SHP77 treated with DMSO at 0.1 percent for 48 hours (cell line): ENCODE measurements at regions not wholly inside any gene's neighbourhood (a gene's known extent, or its start where the extent isn't known, plus 50 kb on each side); places are given as distances from the start of the nearest gene placed in this dataset.

Source experiments
- DNase-seq: peaks from one replicate; lab custom pipeline; 2025; lab: John Stamatoyannopoulos, UW

DNA sequence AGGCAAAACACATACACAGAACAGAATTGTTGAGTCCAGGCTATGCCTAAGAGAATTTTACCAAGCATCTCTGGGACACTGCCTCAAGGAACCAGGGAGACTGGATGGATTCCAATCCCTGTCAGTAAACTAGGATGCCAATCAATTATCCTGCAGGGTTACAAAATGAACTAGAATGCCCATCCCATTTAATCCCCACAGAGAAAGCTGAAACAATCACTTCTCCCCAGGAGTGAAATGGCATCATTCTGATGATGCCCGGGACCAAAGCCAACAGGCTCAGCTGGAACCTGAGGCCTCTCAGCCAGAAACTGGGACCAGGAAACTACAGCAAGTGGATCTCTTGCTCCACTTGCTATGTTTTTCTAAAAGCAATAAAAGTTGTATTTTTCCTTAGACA lies 130.0 kb upstream of the TJP1 start:
- DNase-seq = no peak

DNA sequence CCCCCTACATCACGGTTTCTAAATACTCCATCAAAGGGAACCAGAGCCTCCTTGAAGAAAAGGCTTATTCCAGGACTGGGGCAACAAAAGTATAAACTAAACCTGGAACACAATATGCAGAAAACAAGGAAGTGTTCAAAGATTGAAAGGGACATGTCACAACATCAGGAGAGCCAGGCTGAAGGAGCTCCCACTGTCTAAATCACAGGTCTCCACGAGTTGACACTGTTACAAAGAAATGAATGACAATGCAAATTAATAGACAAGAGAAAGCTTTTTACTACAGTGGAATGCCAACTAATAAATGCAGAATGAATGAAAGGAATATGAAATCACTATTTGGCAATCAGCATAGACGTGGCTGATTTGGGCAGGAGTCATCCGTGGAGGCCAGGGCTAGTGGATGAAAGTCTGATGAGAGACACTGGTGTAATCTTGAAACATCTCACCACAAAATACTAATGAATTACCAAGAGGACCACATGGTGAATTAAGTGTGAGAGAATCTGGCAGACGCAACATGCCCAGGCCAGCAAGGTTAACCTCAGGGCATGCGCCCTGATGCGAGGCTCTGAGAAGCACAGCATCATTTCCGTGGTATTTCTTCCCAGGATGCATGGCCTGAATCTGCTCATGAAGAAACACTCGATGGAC lies 123.8 kb upstream of the TJP1 start:
- no peak for DNase-seq

DNA sequence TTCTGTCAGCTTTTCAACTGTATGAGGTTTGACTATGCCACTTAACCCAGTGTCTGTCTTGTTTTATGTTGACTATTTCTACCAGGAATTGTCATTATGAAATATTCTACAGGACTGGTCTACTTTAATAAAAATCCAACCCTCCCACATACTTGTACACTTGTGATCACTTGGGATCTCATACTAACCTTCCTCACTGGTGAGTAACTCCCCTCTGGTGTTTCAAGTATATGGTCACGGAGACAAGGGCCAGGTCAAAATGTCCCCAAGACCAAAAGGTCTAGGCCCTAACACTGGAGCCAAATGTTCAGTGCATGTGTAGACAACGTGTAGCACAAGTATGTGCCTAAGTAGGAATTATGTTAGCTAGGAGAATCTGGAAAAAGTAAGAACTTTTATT lies 122.7 kb upstream of the TJP1 start:
- DNase-seq = no peak

DNA sequence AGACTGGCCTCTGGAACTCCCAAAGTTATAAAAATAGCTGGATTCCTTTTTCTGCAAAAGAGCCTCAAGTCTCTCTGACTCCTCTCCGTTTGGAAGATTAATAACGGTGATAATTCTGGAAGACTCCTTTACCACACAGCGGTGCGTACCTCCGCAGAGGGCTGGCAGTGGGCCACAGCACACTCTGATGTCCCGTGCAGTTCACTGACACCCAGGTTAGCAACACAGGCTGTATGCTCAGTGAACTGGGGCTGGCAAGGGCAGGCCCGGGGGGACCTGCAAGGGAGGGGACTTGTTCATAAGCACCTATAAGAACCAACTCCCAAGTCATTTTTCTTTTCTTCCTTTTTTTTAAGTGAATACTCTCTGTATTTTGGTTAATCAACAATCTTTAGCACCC lies 120.3 kb upstream of the TJP1 start:
- DNase-seq = no peak

DNA sequence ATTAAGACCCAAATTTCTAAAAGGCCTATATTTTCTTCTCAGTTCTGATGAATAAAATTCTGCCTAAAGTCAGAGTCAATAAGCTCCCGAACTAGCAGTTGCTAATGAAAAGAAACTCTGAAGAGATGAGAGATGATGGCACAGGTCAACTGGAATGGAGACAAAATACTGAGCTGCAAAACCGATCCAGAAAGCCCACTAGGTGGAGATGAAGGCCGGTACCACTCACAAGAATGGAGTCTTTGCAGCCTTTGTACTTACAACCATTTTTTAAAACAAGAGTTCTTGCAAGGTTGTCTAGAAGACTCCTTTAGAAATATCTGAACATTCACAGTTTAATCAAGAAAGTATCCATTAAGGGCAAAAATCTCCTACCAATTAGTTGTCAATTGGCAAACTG lies 119.9 kb upstream of the TJP1 start:
- DNase-seq = no peak

DNA sequence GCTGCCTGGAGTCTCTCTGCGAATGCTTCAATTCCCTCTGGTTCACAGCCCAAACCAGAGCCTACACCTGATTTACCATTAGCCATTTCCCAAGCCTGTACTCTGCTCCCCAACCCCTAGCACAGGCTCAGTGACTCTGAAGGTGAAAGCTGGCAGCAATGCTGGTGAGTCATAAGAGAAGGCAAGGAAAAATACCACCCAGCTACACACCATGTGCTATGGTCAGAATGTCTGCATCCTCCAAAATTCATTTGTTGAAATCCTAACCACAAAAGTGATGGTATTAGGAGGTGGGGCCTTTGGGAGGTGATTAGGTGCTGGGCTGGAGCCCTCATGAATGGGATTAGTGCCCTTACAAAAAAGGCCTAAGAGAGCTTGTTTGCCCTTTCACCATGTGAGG lies 117.1 kb upstream of the TJP1 start:
- no peak for DNase-seq

DNA sequence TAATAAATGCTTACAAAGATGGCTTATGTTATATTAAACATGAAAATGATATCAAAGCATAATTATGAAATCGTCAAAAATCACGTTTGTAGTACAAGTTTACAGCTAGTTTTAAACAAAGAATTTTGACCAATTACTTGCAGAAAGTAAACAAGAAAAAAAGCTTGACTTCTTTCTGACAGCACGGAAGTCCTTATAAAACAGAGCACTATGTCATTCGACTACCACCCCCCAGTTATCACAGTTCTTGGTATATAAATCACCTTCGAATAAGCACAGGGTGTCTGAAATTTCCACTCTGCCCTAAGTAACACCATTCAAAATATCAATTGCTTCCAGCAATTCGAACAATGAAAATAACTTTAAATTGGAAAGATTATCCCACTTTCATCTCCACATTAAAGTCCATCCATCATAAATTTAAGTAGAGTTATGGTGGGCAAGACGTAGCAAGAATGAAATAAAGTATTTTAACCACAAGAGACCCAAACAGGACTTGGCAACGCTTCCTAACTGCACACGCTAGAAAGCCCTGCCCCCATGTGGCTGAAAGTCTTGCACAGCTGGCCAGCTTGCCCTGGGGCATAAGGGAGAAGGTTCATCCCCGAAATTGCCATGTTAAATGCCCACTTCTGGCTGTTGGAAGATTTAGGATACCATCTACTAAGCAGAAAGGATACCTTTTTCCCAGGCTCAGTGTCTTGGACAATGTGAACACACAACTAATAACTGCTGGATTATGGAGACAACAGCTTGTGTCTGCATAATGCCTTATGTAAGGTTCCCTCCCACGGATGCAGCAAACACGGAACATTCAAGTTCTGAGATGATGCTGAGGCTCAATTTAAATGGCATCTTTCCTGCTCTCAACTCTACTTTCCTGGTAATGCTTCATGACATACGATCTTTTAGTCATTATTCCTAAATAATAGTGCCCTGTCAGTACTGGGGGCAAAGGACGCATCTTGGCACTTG lies 116.4 kb upstream of the TJP1 start:
- DNase-seq = no peak

DNA sequence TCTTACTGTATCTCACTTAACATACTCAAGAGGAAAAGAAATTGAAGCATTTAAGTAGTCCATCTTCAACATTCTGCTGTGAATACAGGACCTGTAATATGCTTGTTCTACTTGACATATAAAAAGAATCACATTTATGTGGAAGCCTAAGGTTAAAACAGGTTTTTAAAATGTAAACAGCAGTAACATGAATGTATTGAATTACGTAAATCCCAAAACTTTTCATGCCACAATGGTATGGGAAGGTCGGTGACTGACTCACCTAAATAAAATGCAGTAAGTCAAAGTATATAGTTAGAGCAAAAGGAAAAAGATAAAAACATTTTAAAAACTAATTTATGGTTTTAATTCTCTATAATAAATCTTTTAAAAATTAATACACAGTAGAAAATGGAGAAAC lies 115.7 kb upstream of the TJP1 start:
- no peak for DNase-seq

DNA sequence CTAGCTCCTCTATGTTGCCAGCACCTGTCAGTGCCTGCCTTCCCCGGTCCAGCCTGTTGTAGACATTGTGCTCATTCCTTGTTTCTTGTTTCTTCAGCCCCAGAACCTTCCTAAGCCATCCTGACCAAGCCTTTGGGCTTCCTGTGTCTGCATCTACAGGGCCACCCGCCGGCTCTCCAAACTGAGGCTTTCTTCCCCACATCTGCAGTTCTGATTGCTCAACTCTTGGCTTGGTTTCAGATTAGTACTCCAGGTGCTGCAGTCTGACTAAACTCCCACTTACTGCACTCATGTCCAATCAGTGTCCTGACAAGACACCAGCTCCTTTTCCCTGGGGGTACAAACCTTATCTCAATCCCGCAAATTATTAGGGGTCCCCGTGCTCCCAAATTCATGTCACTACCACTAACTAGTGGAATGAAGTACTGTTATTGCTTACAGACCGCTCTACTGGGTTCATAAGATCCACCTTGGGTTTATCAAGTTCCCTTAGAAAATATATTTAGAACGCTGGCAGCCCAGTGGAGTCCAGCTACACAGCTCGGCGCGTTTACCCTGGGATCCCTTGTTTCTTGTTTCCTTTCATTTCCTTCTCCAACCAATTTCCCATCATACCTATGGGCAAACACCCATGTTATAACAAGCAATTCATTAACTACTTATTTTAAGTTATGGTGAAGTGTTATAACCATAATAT lies 114.2 kb upstream of the TJP1 start:
- DNase-seq = no peak

DNA sequence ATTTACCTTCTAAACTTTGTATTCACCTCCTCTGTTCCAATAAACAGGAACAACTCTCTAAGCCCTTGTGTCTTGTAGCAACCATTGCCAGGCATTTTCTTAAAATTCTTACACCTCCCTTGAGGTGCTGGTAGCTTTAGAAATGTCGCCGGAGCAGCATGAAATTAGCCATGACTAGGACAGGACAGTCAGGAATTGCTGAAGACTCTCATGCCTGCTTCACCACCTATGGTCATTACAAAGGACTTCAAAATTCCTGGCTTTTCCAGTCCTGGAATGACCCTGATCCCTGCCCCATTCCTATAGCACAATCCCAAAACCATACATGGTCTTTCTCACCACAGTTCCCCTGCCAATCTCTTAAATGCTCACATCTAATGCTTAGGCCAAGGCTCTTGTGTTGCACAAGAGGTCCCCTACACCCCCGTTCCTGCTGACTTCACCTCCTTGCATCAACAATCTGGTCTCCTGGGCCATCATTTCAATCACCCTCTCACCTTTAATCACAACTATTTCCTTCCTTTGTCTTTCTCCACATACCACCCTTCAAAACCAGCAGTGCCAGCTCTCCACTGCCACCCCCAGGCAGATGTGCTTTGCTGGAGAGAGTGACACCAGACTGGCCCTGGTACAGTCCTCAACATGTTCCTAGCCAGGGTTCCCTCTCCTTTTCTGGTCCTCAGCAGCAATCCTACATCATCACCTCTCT lies 113.2 kb upstream of the TJP1 start:
- no peak for DNase-seq

DNA sequence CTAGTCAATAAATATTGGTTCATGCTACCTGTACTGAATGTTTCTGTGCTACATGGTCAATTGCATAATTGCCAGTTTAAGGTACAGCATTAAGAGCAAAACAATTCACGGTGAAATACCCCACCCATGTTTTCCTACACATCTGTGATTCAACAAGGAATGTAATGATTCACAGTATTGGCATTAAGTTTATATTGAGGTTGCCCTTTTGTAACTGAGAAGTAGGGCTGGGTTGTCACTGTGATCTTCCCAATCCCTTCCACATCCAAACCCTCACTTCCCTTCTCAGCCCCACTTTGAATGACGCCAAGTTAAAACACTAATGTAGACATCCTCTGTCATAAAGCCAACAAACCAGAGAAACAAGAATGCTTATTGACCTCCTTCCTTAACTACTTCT lies 112.0 kb upstream of the TJP1 start:
- no peak for DNase-seq

DNA sequence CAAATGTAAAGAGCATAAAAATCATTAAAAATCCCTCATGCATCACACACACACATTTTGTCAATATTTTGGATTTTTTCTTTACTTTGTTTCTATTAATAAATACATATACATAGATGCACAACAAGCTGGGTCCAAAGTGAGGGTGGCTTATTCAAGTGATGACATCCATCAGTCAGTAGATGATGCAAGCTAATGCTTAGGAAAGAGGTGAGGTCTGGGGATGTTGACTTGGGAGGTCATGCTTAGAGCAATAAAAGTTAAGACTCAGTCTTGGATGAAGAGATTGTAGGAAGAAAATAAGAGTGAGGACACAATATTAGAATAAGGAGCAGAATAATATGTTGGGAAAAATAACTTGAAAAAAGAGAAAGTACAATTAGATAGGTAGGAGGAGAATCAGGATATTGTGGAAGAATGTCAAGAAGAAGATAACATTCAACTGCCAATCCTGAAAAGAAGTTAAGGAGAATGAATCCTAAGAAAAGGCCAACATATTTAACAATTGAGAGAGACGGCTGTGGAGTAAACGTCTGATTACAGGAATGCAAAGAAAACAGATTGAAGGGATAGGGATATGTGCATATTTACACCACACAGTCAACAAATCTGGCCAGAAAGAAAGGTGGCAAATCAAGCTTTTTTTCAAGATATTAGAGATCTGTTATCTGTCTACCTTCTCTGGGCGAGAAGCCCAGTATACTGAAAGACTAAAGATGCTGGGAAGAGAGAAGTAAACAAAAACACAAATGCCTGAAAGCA lies 111.0 kb upstream of the TJP1 start:
- no peak for DNase-seq

DNA sequence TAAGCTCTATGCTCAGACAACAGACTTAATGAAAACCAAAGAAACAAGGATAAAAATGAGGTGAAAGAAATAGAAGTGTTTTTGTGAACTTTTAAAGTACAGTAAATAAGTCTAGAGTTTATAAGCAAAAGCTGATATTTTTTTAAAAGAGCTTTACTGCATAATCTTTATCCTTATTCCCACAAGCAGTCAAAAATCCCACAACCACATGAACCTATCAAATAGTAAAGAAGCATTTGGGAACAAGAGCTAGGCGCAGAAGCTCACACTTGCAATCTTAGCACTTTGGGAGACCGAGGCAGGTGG lies 103.8 kb upstream of the TJP1 start:
- no peak for DNase-seq

DNA sequence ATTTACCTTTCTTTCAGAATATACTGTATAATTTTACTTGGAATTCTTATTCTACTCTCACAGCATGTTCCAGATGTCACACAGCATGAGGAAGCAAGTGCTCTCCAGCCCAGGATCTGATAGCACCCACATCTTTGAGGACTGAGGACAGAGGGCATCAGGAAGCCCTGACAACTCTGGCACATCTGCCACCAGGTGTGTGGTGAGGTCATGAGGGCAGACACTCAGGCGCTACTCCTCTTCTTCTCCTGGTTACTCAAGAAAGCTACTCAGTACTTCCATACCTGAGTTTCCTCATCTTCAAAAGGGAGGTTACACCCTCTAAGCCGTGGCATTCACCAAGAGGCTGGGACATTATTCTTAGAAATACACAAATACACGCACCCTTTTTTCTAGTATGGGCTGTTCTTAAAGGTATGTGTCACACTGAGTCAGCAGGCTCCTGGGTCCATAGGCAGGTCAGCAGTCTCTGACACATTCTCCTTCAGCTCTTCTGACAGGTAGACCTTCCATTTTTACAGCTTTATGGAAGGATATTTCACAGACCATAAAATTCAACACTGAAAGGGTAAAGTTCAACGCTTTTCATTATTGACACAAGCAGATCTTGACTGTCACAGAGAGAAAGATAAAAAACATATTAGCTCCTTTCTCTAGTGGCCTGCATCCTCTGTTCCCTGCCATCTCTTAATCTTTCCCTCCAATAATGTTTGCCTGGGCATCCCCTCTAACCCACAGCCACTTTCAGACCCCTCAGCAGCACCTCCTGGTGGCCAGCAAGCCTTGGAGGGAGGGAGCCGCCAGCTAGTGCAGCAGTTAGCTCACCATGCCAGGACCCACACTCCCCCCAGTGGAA lies 103.2 kb upstream of the TJP1 start:
- DNase-seq = peak; percentile 13

DNA sequence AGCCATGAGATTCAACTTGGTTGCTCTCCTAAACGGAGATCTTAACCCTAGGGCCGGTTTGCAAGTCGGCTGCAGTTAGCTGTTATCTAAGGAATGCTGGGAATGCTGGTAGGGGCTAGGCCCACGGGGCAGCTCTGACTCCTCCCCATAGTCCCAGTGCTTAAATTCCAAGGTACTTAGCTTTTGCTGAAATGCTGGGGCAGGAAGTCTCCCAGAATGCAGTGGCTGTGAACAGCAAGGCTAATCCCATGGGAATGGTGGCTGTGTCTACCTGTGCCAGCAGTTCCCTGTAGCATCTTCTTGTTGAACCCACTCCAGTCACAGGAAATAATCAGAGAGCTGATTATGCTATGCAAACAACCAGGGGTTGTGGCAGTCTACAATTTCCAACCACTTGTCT lies 102.5 kb upstream of the TJP1 start:
- DNase-seq = no peak

DNA sequence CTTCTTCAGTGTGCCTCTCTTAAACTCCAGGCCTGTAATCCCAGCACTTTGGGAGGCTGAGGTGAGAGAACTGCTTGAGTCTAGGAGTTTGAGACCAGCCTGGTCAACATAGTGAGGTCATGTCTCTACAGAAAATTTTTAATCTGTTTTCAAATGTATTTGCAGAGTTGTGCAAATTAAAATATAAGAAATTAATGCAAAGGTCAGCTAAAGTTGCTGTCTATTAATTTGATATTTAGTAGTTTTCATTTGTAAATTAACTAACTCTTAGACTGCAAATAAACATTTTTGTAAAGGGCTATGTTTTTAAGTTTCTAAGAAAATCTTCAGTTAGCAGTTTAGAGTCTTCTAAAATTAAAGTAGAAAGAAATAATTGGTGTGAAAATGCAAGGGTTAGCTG lies 99.9 kb upstream of the TJP1 start:
- DNase-seq = no peak

DNA sequence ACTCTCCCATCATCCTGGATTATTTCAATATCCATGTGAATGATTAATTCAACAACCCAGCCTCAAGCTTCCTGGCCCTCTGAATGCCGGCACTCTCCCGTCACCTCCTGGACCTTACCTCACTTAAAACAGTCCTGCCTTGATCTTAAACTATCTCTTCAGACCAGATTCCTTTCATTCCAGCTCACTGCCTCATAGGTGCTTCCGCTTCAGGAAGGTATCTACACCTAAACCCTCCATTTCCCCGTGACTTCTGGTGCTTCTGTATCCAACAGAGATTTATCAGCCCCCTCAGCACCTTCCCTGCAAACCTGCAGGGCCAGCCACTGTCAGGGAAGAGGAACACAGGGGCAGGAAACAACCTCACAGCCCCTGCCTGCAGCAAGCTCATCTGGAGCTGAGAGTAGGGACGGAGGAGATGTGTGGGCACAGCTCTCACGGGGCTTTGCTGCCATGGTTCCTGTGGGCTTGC lies 98.9 kb upstream of the TJP1 start:
- no peak for DNase-seq

DNA sequence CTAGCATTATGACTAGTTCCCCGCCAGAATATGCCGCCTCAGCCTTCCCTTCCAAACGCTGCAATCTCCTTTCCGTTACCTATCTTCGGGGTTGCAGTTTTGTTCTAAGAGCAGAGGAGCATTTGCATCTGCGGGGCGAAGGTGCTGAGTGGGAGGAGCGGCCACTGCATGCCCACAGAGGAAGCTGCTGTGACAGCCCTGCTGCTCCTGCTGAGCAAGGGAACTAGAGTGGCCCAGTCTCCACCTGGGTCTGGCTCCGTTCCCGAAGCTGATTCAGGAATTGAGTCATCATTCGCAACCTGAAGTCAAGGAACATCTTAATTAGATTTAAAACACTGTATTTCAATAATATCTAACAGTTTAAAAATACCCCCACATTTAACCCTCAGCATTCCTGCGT lies 98.2 kb upstream of the TJP1 start:
- no peak for DNase-seq

DNA sequence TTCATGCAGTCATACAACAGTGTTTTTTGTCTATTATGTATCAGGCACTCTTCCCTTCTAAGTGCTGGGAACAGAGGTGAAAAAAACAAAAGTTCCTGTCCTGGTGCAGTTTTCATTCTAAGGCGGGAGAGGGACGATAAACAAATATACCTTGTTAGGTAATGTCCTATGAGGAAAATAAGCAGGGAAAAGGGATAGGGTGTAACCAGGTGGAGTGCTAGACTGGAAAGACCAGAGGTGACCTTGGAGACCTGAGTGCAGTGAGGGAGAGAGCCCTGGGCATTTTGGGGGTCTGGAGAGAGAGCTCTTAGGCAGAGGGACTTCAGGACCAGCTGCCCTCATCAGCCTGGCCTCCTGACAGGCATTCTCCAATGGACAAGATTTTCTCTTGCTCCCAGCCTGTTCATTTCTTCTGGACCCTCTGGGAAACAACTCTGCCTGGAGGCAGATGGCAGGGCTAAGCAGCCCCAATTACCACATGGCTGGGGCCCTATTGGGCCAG lies 97.2 kb upstream of the TJP1 start:
- no peak for DNase-seq
